SK-N-SH (cell line): ENCODE measurements at regions not wholly inside any gene's neighbourhood (a gene's known extent, or its start where the extent isn't known, plus 50 kb on each side); places are given as distances from the start of the nearest gene placed in this dataset.

ENCODE experiments used
- CTCF ChIA-PET: fragments of 300-600, 350-600 bp; formaldehyde crosslinking; extraction: SDS; loops from one replicate; lab custom pipeline; 2021; lab: Yijun Ruan, JAX
- POLR2A ChIA-PET: fragments of 350-600 bp; sonication (Branson Sonifier 250); formaldehyde crosslinking; extraction: SDS; loops from one replicate; lab custom pipeline; 2020; ENCODE audit warnings: antibody characterized with exemption, inconsistent platforms; lab: Yijun Ruan, JAX
- DNase-seq: peaks from one replicate; pipeline ENCODE4 v3.0.0; 2012
- H2AFZ ChIP-seq: fragments of 200-600 bp; sonication (generic); 2 replicates; pipeline ENCODE4 v1.8.1; 2016; ENCODE audit warnings: antibody characterized with exemption, mild to moderate bottlenecking, low read depth
- H3F3A ChIP-seq: fragments of 200-600 bp; sonication (generic); replicated peaks from 2 replicates; pipeline ENCODE3; 2016; ENCODE audit warnings: antibody characterized with exemption, mild to moderate bottlenecking; ENCODE audit not compliant: insufficient read depth
- H3K27ac ChIP-seq, 2 experiments: fragments of 200-500 bp in 1 of 2; fragments of 200-600 bp in 1 of 2; sonication (Bioruptor generic) in 1 of 2; sonication (generic), shearing (Covaris generic) in 1 of 2; 2 replicates each; pipeline versions ENCODE4 v1.5.1 to v1.6.1; 2014 to 2016; ENCODE audit warnings: low read depth in 2 of 2, inconsistent platforms in 1 of 2, low read length in 1 of 2, mild to moderate bottlenecking in 1 of 2, mixed read lengths in 1 of 2
- H3K27me3 ChIP-seq: fragments of 200-600 bp; sonication (generic), shearing (Covaris generic); 2 replicates; pipeline ENCODE4 v1.6.1; 2016; ENCODE audit warnings: mixed run types; ENCODE audit not compliant: insufficient read depth
- H3K36me3 ChIP-seq, 2 experiments: fragments of 200-500 bp in 1 of 2; fragments of 200-600 bp in 1 of 2; sonication (Bioruptor generic) in 1 of 2; sonication (generic) in 1 of 2; replicated peaks in 1 of 2; 2 replicates each; pipeline versions ENCODE3 to v1.5.1; 2014 to 2016; ENCODE audit warnings: low read length in 1 of 2, mild to moderate bottlenecking in 1 of 2; ENCODE audit not compliant: insufficient read depth in 2 of 2, control insufficient read depth in 1 of 2
- H3K4me1 ChIP-seq, 2 experiments: fragments of 200-500 bp in 1 of 2; fragments of 200-600 bp in 1 of 2; sonication (Bioruptor generic) in 1 of 2; sonication (generic), shearing (Covaris generic) in 1 of 2; 2 replicates each; pipeline versions ENCODE4 v1.5.1 to v1.6.1; 2014 to 2016; ENCODE audit warnings: low read depth in 1 of 2, low read length in 1 of 2, mixed run types in 1 of 2; ENCODE audit not compliant: insufficient read depth in 2 of 2, control insufficient read depth in 1 of 2
- H3K4me2 ChIP-seq: fragments of 200-600 bp; sonication (generic), shearing (Covaris generic); 2 replicates; pipeline ENCODE4 v1.6.1; 2017; ENCODE audit warnings: mixed run types
- H3K4me3 ChIP-seq, 2 experiments: fragments of 200-500 bp in 1 of 2; fragments of 200-600 bp in 1 of 2; sonication (Bioruptor generic) in 1 of 2; sonication (generic), shearing (Covaris generic) in 1 of 2; 2 replicates each; pipeline versions ENCODE4 v1.5.1 to v1.8.1; 2014 to 2016; ENCODE audit warnings: low read depth in 2 of 2, inconsistent platforms in 1 of 2, low read length in 1 of 2, mild to moderate bottlenecking in 1 of 2, mixed read lengths in 1 of 2, moderate library complexity in 1 of 2
- H3K79me2 ChIP-seq: fragments of 200-600 bp; sonication (generic); 2 replicates; pipeline ENCODE4 v1.8.1; 2017; ENCODE audit warnings: mild to moderate bottlenecking; ENCODE audit not compliant: insufficient read depth
- H3K9ac ChIP-seq: fragments of 200-600 bp; sonication (generic); 2 replicates; pipeline ENCODE4 v1.6.1; 2017; ENCODE audit warnings: mixed run types
- H3K9me2 ChIP-seq: fragments of 200-600 bp; sonication (generic); 2 replicates; pipeline ENCODE4 v1.6.1; 2017; ENCODE audit warnings: mixed run types
- H3K9me3 ChIP-seq: fragments of 200-600 bp; sonication (generic); 2 replicates; pipeline ENCODE4 v1.6.1; 2017; ENCODE audit warnings: mixed run types, mild to moderate bottlenecking, moderate library complexity
- H4K20me1 ChIP-seq: fragments of 200-600 bp; sonication (generic); 2 replicates; pipeline ENCODE4 v1.6.1; 2017; ENCODE audit warnings: mild to moderate bottlenecking, mixed run types; ENCODE audit not compliant: insufficient read depth
- CHD2 ChIP-seq: fragments of 150-350 bp; IDR thresholded peaks from 2 replicates; pipeline ENCODE4 v1.6.1; 2018; ENCODE audit warnings: low read length; ENCODE audit not compliant: partially characterized antibody
- EP300 ChIP-seq, 2 experiments: IDR thresholded peaks; 2 replicates each; pipeline versions ENCODE4 v1.4.0 to v1.6.1; 2012; ENCODE audit warnings: borderline replicate concordance in 1 of 2, low read depth in 1 of 2, low read length in 1 of 2
- EZH2phosphoT487 ChIP-seq: fragments of 200-600 bp; sonication (generic); IDR thresholded peaks from 2 replicates; pipeline ENCODE4 v1.6.1; 2017; ENCODE audit warnings: low read depth, mixed run types, mild to moderate bottlenecking, antibody characterized with exemption, moderate library complexity, borderline replicate concordance
- FOSL2 ChIP-seq: IDR thresholded peaks from 2 replicates; pipeline ENCODE4 v1.4.0; 2012; ENCODE audit warnings: low read depth, mild to moderate bottlenecking, moderate library complexity, borderline replicate concordance
- FOXJ3 ChIP-seq: sonication (generic); formaldehyde crosslinking; IDR thresholded peaks from 2 replicates; pipeline ENCODE4 v1.5.1; 2020; ENCODE audit warnings: mild to moderate bottlenecking, missing genetic modification reagents
- FOXM1 ChIP-seq: IDR thresholded peaks from 2 replicates; pipeline ENCODE4 v1.4.0; 2012; ENCODE audit warnings: low read depth, mild to moderate bottlenecking
- MAX ChIP-seq: IDR thresholded peaks from 2 replicates; pipeline ENCODE4 v1.4.0; 2012; ENCODE audit warnings: low read depth
- MEF2A ChIP-seq: IDR thresholded peaks from 2 replicates; pipeline ENCODE4 v1.4.0; 2012; ENCODE audit warnings: low read depth, borderline replicate concordance
- POLR2AphosphoS5 ChIP-seq: IDR thresholded peaks from 2 replicates; pipeline ENCODE4 v1.6.1; 2012; ENCODE audit warnings: low read depth, low read length
- RFX5 ChIP-seq: IDR thresholded peaks from 2 replicates; pipeline ENCODE4 v1.6.1; 2012; ENCODE audit warnings: mild to moderate bottlenecking, improper control_type of control experiment, low read length
- RXRA ChIP-seq: IDR thresholded peaks from 2 replicates; pipeline ENCODE4 v1.4.0; 2012; ENCODE audit warnings: low read depth, mild to moderate bottlenecking, borderline replicate concordance
- SIN3A ChIP-seq: IDR thresholded peaks from 2 replicates; pipeline ENCODE4 v1.6.1; 2012; ENCODE audit warnings: low read depth, mild to moderate bottlenecking, low read length, moderate library complexity, borderline replicate concordance
- SMC3 ChIP-seq: IDR thresholded peaks from 2 replicates; pipeline ENCODE4 v1.6.1; 2012; ENCODE audit warnings: low read depth, low read length, improper control_type of control experiment
- TCF12 ChIP-seq: IDR thresholded peaks from 2 replicates; pipeline ENCODE4 v1.4.0; 2012
- TEAD4 ChIP-seq: IDR thresholded peaks from 2 replicates; pipeline ENCODE4 v1.4.0; 2012; ENCODE audit warnings: mild to moderate bottlenecking, borderline replicate concordance; ENCODE audit not compliant: insufficient read depth
- USF1 ChIP-seq: IDR thresholded peaks from 2 replicates; pipeline ENCODE4 v1.4.0; 2012; ENCODE audit warnings: low read depth, borderline replicate concordance
- YY1 ChIP-seq: IDR thresholded peaks from 2 replicates; pipeline ENCODE4 v1.4.0; 2012; ENCODE audit warnings: low read depth, mild to moderate bottlenecking
- WGBS: methylation state at CpG from one replicate; pipeline ENCODE4 v1.1.6; 2017; ENCODE audit warnings: low lambda C conversion rate; 5-methylcytosine and 5-hydroxymethylcytosine counted together
- TF ChIP-seq, protein P1 (sequence below): IDR thresholded peaks from 2 replicates; pipeline ENCODE4 v1.4.0; 2012; ENCODE audit warnings: low read depth, borderline replicate concordance
- TF ChIP-seq, protein P2 (sequence below): fragments of 200-600 bp; sonication (generic); IDR thresholded peaks from 2 replicates; pipeline ENCODE4 v1.6.1; 2017; ENCODE audit warnings: antibody characterized with exemption, mild to moderate bottlenecking, moderate library complexity
- TF ChIP-seq, protein P3 (sequence below): fragments of 150-350 bp; IDR thresholded peaks from 2 replicates; pipeline ENCODE4 v1.6.1; 2016; ENCODE audit warnings: mild to moderate bottlenecking, low read depth, low read length

DNA sequence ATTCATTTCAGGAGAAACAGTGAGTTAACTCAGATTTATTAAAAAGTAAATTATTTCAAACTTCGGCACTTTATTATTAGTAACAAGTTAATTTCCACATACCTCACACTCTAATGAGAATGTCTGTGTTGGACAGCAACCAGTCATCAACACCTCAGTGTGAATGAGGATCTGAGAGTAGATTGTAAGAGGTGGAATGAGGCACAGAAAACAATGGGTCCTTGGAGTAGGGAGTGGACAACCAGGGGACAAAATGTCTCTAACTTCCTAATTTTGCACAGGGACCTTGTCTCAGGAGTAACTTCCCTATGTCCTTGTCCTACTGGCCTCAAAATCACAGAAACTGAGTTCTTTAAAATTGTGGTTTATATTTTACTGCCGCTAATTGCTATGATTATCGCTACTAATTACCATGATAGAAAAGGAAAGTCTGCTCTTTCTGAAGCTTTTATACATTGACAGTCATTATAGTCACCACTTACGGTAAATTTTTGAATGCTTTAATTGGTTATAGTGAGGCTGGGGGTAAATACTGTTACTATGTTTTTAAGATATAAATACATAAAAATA, 82.2 kb upstream of the LRPPRC start:
- H3K79me2 ChIP-seq = no peaks in the 10 kb centered on the region
- TF ChIP-seq, protein P1, sequence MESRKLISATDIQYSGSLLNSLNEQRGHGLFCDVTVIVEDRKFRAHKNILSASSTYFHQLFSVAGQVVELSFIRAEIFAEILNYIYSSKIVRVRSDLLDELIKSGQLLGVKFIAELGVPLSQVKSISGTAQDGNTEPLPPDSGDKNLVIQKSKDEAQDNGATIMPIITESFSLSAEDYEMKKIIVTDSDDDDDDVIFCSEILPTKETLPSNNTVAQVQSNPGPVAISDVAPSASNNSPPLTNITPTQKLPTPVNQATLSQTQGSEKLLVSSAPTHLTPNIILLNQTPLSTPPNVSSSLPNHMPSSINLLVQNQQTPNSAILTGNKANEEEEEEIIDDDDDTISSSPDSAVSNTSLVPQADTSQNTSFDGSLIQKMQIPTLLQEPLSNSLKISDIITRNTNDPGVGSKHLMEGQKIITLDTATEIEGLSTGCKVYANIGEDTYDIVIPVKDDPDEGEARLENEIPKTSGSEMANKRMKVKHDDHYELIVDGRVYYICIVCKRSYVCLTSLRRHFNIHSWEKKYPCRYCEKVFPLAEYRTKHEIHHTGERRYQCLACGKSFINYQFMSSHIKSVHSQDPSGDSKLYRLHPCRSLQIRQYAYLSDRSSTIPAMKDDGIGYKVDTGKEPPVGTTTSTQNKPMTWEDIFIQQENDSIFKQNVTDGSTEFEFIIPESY = no peak
- TF ChIP-seq FOSL2 (no peak), SIN3A (no peak), RFX5 (no peak), SMC3 (no peak), POLR2AphosphoS5 (no peak), EP300 (IDR thresholded peaks at IDR 0.05; ENCODE audit: borderline replicate concordance in 1 of 2, low read depth in 1 of 2, low read length in 1 of 2) (no peak), MAX (no peak), USF1 (no peak), FOXJ3 (CRISPR knock-in tag) (no peak), FOXM1 (no peak), MEF2A (no peak), RXRA (no peak), EZH2phosphoT487 (no peak), CHD2 (no peak), YY1 (no peak), TEAD4 (no peak), TCF12 (no peak)
- TF ChIP-seq, protein P2, sequence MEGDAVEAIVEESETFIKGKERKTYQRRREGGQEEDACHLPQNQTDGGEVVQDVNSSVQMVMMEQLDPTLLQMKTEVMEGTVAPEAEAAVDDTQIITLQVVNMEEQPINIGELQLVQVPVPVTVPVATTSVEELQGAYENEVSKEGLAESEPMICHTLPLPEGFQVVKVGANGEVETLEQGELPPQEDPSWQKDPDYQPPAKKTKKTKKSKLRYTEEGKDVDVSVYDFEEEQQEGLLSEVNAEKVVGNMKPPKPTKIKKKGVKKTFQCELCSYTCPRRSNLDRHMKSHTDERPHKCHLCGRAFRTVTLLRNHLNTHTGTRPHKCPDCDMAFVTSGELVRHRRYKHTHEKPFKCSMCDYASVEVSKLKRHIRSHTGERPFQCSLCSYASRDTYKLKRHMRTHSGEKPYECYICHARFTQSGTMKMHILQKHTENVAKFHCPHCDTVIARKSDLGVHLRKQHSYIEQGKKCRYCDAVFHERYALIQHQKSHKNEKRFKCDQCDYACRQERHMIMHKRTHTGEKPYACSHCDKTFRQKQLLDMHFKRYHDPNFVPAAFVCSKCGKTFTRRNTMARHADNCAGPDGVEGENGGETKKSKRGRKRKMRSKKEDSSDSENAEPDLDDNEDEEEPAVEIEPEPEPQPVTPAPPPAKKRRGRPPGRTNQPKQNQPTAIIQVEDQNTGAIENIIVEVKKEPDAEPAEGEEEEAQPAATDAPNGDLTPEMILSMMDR = no peak
- TF ChIP-seq, protein P3, sequence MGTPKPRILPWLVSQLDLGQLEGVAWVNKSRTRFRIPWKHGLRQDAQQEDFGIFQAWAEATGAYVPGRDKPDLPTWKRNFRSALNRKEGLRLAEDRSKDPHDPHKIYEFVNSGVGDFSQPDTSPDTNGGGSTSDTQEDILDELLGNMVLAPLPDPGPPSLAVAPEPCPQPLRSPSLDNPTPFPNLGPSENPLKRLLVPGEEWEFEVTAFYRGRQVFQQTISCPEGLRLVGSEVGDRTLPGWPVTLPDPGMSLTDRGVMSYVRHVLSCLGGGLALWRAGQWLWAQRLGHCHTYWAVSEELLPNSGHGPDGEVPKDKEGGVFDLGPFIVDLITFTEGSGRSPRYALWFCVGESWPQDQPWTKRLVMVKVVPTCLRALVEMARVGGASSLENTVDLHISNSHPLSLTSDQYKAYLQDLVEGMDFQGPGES = no peak
- no peaks in the 10 kb centered on the region for H4K20me1 ChIP-seq
- ChIA-PET POLR2A (no interaction called here), CTCF (interaction anchor here (1.4 to 4.1 kb wide), 4 partner anchors 10 to 213 kb away, joined by 3 to 30 read pairs (median 8); no protein-coding TSS in a partner anchor)
- H3K36me3 ChIP-seq = no peaks in the 10 kb centered on the region
- H3K9me3 ChIP-seq = no peaks in the 10 kb centered on the region
- DNase-seq = no peak
- no peak overlapping the region for H3K4me3 ChIP-seq
- H3K4me2 ChIP-seq = no peak overlapping the region
- no peaks in the 10 kb centered on the region for H3F3A ChIP-seq
- H3K27me3 ChIP-seq = no peaks in the 10 kb centered on the region
- no peak overlapping the region for H2AFZ ChIP-seq
- H3K9ac ChIP-seq = no peak overlapping the region
- H3K4me1 ChIP-seq = no peaks in the 10 kb centered on the region; a peak in 1 of 4 replicates
- 74% methylated on average over 4 of the region's 4 CpGs for WGBS
- H3K27ac ChIP-seq = no peak overlapping the region
- no peaks in the 10 kb centered on the region for H3K9me2 ChIP-seq
